ENCODE measurements at regions not wholly inside any gene's neighbourhood (a gene's known extent, or its start where the extent isn't known, plus 50 kb on each side); places are given as distances from the start of the nearest gene placed in this dataset.
"Not testable (repeated sequence)": the region's sequence is repeated elsewhere in the genome, so short reads cannot be mapped to it uniquely, and the experiment has no call there.

DNA sequence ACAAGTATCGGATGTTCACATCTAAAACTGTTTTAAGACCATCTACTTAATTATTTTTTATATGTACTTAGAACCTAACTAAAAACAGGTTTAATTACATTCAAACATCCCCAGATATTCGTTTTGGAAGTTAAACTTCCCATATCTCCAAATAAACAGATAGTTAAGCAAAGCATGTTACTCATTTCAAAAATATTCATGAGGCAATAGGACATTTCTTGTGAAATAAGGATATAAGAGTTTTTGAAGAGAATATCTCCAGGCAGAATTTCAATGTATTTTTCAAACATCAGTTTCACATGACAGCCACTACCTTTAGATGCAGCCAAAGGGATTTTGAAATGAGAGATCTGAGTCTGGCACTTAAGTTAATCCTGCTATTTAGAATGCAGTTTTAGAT, 697.5 kb downstream of the SLITRK1 start:
- no peak for DNase-seq (ENCODE audit: low spot score)
- intact Hi-C loops (cut with DNase I), result no loop called here

DNA sequence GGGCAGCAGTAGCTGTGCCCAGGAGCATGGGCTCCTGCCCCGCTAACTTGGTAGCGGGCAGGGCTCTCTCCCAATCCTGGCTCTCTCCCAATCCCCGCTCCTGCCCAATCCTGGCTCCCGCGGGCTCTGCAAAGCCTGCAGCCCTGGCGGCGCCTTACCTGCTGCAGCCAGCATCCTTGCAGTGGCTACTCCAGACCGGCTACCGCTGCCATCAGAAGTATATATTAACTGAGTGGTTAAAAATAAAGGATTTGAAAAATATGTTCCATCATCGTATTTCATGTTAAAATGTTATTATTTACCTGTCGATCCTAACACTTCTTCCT, 698.2 kb downstream of the SLITRK1 start:
- intact Hi-C loops (cut with DNase I), result no loop called here
- DNase-seq (ENCODE audit: low spot score), result no peak

DNA sequence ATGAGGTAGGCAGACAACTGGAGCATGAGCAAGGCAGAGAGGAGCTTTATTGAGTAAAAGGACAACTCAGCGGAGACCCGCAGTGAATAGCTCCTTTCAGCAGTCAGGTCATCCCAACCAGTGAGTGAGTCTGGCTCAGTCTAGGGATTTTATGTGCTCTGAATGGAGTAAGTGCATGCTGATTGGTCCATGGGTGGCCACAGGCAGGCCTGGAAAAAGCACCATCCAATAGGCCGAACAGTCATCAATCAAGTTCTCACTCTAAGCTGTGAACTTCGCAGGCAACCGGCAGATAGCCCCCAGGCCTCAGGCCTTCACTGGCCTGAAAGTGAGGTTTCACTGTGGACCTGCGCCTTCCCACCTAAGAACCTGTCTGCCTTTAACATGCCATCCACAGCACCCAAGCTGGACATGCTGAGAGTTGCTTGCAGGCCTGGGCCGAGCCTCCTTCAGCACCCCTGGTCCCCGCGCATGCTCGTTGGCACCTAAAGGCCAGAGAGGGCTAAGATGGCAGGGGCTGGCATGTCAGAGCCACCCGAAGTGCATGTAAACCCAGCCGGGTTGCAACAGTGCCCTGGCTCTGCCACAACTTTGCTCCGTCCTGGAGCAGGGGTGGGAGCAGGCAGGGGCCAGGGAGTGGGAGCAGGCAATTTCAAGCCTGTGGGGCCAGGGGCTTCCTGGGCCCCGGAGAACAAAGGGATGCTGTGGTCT, 698.7 kb downstream of the SLITRK1 start:
- intact Hi-C loops (cut with DNase I), result no loop called here

DNA sequence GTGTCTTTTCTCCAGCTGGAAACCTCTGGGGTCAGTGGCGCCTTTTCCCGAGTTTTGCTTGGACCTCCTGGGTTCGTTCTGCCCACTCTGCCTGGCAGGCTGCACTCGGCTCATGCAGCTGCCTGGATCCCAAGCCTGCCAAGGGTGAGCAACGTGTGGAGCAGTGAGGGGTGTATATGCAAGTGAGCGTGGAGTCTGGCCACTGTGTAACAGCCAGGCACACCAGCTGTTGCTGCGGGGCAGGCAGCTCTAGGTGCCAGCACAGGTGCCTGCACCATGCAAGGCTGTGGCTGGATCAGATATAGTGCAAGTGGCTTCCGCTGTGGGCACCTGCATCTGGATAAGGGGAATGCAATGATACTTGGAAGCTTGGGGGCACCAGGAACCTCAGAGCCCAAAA, 699.4 kb downstream of the SLITRK1 start:
- DNase-seq (ENCODE audit: low spot score), result no peak
- intact Hi-C loops (cut with DNase I), result no loop called here

More for the DNA sequence above, 698.7 kb downstream of the SLITRK1 start:
- DNase-seq (ENCODE audit: low spot score), result no peak

DNA sequence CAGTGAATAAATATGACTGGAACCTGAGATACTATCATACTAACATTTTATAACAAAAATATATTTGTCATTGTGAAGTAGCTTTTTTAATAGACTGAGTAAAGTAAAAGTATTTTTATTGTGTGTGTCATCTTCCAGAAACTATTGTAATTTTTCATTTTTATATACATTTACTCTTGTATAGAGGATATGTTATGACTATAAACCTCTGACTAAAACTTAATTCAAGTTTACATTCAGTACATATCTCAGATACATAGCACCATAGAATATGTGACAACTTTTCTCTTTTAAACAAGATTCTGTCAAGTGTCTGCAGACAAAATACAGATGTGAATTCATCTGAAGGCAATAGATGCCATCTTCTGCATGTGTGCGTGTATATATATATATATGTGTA, 704.3 kb downstream of the SLITRK1 start:
- intact Hi-C loops (cut with DNase I), result no loop called here
- DNase-seq (ENCODE audit: low spot score), result no peak

DNA sequence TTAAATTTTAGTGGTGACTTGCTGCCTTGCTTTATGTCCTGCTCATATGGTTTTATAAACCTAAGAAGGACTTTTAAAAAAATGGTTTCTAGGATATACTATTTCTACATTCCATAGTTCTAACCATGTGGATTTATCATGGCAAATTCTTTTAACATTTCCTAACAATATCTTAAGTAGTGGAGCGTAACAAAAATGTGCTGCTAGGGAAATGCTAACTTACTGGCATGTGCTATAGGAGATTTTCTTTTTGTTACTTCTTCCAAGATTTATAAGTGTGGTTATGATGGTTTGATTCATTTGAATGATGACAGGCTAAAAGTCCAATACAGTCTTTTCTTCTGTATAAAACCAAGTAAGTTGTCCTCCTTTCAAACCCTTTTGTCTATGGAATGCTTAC, 713.7 kb downstream of the SLITRK1 start:
- intact Hi-C loops (cut with DNase I), result no loop called here

DNA sequence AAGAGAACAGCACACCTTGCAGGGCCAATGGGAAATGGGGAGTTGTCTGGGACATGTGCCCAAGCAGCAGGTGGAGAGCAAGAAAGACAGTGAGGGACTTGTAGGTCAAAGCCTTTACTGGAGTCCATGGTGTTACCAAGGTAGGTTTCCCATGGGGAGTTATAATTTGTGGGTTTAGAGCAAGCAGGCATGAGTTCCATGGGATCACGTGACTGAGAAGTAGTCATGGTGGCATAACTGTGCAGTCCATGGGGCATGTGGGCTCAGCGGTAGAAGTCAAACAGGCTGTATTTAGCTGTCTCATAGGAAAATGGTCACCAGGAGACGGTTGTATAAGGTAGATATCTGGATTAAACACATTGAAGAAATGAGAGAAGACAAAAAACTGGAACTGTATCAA, 715.1 kb downstream of the SLITRK1 start:
- intact Hi-C loops (cut with DNase I), result no loop called here
- DNase-seq (ENCODE audit: low spot score), result no peak

More for the DNA sequence above, 713.7 kb downstream of the SLITRK1 start:
- DNase-seq (ENCODE audit: low spot score), result no peak

DNA sequence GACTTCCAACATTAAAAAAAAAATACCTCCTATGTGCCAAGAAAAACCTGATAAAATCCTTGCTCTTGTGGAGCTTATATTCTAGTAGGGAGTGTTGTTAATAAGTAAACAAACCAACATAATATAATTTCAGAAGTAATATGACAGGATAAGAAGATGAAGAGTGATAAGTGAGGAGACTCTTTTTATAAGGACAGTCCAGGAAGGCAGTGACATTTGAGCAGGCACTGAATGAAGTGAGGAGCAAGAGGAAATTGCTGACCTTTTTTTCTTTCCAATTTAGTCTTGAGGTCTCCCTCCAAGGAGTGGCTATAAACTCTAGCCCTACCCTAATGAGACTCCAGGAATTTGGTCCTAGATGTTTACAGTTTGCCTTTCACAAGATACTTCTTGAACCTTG, 715.7 kb downstream of the SLITRK1 start:
- DNase-seq (ENCODE audit: low spot score), result no peak
- intact Hi-C loops (cut with DNase I), result no loop called here

DNA sequence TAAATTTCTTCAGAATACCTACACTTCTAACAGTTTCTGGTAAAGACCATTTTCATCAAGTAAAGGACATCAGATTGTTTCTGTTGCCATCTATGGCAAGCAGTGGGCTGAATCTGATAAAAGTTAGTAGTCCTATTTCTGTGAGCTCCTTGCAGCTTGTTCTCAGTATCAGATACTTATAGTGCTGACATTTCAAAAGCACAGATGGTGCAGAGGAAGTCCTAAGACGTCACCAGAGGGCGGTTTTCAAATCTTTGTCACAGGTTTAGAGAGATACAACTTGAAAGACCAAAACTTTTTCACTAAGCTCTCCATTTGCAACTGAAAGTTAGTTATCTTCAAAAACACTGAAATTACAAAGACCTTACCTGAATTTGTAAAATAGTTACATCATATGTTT, 719.8 kb downstream of the SLITRK1 start:
- intact Hi-C loops (cut with DNase I), result no loop called here
- no peak for DNase-seq (ENCODE audit: low spot score)

DNA sequence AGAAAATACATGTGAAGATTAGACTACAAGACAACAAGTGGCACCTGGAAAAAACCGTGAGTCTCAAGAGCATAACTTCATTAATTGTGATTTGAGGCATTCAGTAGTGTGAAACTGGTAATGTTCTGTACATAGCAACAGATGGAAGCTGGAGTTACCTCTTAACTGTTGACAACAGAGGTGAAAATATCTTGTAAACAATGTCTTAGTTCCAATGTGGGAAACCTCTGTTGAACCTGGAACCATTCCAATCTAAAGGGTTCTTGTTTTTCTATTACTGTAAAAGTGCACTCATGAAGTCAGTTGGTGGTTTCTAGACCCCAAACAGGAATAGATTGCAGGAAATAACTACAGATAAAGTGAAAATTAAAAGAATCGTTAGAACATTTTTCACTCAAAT, 728.4 kb downstream of the SLITRK1 start:
- intact Hi-C loops (cut with DNase I), result no loop called here
- no peak for DNase-seq (ENCODE audit: low spot score)

DNA sequence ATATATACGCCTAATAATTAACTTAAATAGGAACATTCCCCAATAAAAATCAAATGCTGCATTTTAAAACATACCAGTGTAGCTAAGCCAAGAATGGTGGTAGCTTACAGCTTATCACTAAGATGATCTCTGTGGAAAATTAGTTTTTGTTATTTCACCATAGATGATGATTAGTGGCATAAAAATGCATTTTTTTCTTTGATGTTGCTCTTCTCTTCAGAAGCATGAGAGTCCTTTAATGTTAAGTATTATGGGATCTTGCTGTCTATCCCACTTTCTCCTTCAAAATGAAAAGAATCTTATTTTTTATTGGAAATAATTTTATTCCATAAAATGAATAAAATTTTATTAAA, 731.0 kb downstream of the SLITRK1 start:
- DNase-seq (ENCODE audit: low spot score), result no peak
- intact Hi-C loops (cut with DNase I), result no loop called here

DNA sequence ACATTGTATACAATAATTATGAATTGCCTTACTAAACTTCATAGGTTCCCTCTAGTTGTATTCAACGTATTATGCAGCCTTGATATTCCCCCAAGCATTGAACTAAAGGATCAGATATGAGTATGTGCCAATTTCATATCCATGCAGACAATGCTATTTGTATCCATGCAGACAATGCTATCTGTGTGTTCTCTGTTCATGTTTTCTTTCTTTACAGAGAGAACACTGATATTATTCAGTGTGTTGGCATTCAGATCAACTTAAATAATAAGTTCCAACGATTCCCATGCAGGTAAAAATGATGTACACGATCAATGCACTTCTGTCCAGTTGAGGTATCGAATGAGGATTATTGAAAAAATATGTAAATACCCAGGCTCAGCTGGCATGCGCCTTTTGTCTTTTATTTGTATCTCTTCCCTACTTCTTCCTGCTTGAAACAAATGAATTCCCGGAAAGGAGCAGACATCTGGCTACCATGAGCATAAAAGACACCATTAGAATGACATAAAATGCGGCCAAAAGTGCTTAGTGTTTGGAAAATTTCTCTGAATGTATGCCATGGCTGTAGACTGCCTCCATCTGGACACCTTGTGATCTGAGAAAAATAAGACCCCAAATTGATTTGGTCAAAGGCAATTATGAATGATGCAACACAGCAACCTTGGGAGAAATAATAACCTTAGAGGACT, 731.5 kb downstream of the SLITRK1 start:
- no peak for DNase-seq (ENCODE audit: low spot score)
- intact Hi-C loops (cut with DNase I), result no loop called here

DNA sequence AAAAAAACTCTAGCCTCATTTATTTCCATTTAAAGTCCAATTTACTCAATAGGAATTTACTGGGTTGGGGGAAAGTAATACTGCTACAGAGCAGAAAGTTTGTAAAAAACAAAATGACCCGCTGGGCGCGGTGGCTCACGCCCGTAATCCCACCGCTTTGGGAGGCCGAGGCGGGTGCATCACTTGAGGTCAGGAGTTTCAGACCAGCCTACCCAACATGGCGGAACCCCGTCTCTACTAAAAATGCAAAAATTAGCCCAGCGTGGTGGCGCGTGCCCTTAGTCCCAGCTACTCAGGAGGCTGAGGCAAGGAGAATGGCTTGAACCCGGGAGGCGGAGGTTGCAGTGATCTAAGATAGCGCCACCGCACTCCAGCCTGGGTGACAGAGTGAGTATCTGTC, 745.6 kb downstream of the SLITRK1 start:
- DNase-seq (ENCODE audit: low spot score), result no peak
- intact Hi-C loops (cut with DNase I), result no loop called here

DNA sequence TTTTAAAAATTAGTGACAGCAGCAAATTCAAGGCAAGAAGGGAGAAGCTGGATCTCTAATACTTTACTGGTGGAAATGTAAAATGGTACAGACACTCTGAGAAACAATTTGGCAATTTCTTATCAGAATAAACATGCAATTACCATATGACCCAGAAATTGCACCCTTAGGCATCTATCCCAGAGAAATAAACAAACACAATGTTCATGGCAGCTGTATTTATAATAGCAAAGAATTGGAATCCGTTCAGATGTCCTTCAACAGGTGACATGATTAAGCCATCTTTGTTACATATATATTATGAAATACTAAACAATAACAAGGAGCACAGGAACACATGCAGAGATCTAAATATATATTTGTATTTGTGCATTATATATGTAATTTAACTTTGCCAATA, 756.5 kb downstream of the SLITRK1 start:
- no peak for DNase-seq (ENCODE audit: low spot score)
- intact Hi-C loops (cut with DNase I), result no loop called here

DNA sequence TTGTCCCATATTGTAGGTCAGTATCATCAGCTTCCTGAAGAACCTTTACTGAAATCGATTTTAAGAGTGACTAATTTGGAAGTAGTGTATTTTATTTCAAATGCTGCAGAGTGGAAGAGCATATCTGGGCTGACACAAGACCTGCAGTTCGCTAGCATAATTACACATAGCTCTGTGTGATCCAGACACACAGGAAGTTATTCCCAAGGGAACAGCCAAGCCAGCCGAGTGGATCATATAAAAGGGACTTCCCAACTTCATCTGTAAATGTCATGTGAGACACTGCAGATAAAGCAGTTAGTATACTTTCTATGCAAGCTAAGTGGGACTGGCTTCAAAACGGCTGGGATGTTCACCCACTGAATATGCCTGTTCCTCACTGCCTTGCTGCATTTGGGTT, 760.4 kb downstream of the SLITRK1 start:
- DNase-seq (ENCODE audit: low spot score), result no peak
- intact Hi-C loops (cut with DNase I), result no loop called here

DNA sequence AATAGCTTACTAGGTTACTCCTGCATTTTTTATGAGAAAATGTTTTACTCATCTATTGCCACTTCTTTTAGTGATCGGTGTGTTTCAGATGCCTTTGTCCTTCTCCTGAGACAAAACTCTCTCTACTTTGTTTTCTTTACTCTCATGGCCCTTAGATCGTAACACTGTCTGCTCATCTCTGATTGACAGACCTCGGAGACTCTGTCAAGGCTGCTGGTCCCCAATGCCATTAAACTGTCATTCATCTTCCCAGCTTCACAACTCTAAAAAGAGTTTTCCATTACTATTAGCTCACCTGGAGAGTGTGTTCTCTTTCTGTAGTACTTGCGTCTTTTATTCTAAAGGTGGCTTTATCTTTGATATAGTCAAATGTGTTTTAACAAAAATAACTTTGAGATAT, 765.2 kb downstream of the SLITRK1 start:
- no peak for DNase-seq (ENCODE audit: low spot score)
- intact Hi-C loops (cut with DNase I), result no loop called here

DNA sequence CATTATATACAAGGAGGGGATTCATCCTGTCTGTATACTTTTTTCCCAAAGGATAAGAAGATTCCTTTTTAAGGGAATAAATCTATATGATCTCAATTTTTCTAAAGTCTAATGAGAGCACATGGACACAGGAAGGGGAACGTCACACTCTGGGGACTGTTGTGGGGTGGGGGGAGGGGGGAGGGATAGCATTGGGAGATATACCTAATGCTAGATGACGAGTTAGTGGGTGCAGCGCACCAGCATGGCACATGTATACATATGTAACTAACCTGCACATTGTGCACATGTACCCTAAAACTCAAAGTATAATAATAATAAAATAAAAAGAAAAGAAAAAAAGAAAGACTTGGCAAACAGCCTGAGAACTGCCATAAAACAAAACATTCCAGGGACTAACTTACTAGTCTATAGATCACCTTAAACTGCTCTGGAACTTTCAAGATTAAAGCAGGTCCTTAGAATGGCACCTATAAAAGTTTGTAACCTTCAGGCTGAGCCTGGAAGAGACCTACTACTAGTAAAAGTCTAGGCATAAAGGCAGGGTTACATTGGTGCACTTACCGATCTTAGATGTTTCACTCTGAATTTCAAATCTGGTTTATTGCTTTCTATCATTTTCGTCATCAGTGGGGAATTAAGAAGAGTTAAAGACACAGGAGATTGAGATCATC, 780.6 kb downstream of the SLITRK1 start:
- not testable (repeated sequence) for DNase-seq (ENCODE audit: low spot score)

DNA sequence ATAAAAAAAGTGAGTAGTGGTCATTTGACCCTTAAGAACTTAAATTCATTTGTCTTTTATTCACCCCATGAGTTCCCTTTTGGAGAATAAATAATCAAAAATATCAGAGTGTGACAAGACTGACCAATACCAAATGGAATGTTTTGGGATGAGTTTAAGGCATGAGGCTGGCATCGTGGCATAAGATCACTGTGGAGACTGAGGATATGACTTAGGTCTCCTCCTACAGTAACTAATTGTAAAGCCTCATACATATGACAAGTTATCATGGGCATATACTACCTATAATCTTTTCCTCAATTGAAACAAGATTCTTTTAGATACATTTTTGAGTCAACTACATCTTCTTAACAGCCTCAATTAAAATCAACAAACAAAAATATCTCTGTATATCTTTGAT, 782.0 kb downstream of the SLITRK1 start:
- intact Hi-C loops (cut with DNase I), result no loop called here
- no peak for DNase-seq (ENCODE audit: low spot score)

More for the DNA sequence above, 780.6 kb downstream of the SLITRK1 start:
- intact Hi-C loops (cut with DNase I), result not testable (repeated sequence)

DNA sequence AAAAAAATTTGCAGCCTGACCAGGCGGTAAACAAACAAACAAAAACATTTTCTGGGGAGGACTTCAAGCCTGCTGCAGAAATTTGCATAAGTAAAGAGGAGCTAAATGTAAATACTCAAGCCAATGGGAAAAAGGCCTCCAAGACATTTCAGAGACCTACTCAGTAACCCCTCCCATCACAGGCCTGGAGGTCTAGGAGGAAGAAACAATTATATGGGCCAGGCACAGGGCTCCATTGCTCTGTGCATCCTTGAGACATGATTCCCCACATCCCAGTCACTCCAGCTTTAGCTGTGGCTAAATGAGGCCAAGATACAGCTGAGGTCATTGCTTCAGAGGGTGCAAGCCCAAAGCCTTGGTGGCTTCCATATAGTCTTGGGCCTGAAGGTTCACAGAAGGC, 793.4 kb downstream of the SLITRK1 start:
- intact Hi-C loops (cut with DNase I), result no loop called here
- DNase-seq (ENCODE audit: low spot score), result no peak

DNA sequence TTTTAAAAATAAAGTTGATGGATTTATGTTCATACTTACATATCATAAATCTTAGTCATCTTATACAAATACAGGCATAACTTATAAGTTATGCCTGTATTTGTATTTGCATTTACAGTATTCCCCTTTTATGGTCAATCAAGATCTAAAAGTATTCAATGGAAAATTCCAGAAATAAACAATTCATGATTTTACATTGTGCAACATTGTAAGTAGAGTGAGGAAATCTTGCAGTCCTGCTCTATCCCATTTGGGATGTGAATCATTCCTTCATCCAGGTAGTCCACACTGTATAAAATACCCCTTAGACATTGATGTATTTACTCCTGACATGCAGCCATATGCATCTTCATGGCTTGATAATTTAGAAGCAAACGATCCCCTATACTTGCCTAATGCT, 795.3 kb downstream of the SLITRK1 start:
- no peak for DNase-seq (ENCODE audit: low spot score)
- intact Hi-C loops (cut with DNase I), result no loop called here

DNA sequence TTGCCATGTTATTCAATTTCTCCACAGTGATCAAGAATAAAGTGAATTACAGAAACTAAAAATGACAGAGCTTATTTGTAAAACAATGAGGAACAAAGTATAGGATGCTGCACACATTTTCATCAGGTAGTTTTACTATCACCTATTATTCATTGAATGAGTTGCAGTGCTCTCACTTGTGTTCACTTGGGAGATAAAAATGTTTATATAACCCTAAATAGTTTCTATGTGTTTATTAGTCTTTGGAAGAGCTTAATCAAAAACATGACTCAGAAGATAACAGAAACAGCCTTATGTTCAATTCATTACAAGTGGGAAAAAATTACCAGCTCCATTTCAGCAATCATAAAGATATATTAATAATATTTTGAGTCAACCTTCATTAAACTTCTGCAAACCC, 796.2 kb downstream of the SLITRK1 start:
- no peak for DNase-seq (ENCODE audit: low spot score)
- intact Hi-C loops (cut with DNase I), result no loop called here
